Nephron progenitor cell (in vitro differentiated cells): ENCODE measurements at regions not wholly inside any gene's neighbourhood (a gene's known extent, or its start where the extent isn't known, plus 50 kb on each side); places are given as distances from the start of the nearest gene placed in this dataset.
"Not testable (repeated sequence)": the region's sequence is repeated elsewhere in the genome, so short reads cannot be mapped to it uniquely, and the experiment has no call there.

Experiments
- DNase-seq: peaks from one replicate; pipeline ENCODE4 v3.0.0; 2021
- H3K27ac Mint-ChIP-seq: 2 replicates; pipeline ENCODE4 v1.8.0; 2021; ENCODE audit warnings: mild to moderate bottlenecking, moderate library complexity, mixed read lengths
- H3K27me3 Mint-ChIP-seq: 2 replicates; pipeline ENCODE4 v1.8.0; 2021; ENCODE audit warnings: mild to moderate bottlenecking, low read depth, mixed read lengths; ENCODE audit not compliant: poor library complexity
- H3K36me3 Mint-ChIP-seq: 2 replicates; pipeline ENCODE4 v1.8.0; 2021; ENCODE audit warnings: low read depth, mixed read lengths
- H3K4me1 Mint-ChIP-seq: 2 replicates; pipeline ENCODE4 v1.8.0; 2021; ENCODE audit warnings: mixed read lengths
- H3K4me3 Mint-ChIP-seq: 2 replicates; pipeline ENCODE4 v1.8.0; 2021; ENCODE audit warnings: mild to moderate bottlenecking, moderate library complexity, mixed read lengths
- H3K9me3 Mint-ChIP-seq: 2 replicates; pipeline ENCODE4 v1.8.0; 2021; ENCODE audit warnings: mild to moderate bottlenecking, moderate library complexity, mixed read lengths
- CTCF ChIP-seq: fragments of 200-600 bp; sonication (generic); IDR thresholded peaks from 2 replicates; pipeline ENCODE4 v1.5.0; 2021; ENCODE audit warnings: antibody characterized with exemption

GRCh38 chr7:26087321-26088091 lies 64.5 kb upstream of the NFE2L3 start:
- no peaks in the 10 kb centered on the region for H3K36me3 Mint-ChIP-seq
- H3K4me3 Mint-ChIP-seq = no peak overlapping the region
- no peaks in the 10 kb centered on the region for H3K9me3 Mint-ChIP-seq
- H3K27me3 Mint-ChIP-seq = no peaks in the 10 kb centered on the region
- H3K4me1 Mint-ChIP-seq = peaks cover 37% of the 10 kb centered on the region
- H3K27ac Mint-ChIP-seq = no peak overlapping the region
- TF ChIP-seq CTCF = no peak
- no peak for DNase-seq

- not testable (repeated sequence) for H3K9me3 Mint-ChIP-seq, H3K27me3 Mint-ChIP-seq, H3K36me3 Mint-ChIP-seq, DNase-seq, H3K27ac Mint-ChIP-seq, H3K4me3 Mint-ChIP-seq
- peaks cover 24% of the 10 kb centered on the region for H3K4me1 Mint-ChIP-seq
Measured at GRCh38 chr7:26089469-26089868, 62.5 kb upstream of the NFE2L3 start.

DNA sequence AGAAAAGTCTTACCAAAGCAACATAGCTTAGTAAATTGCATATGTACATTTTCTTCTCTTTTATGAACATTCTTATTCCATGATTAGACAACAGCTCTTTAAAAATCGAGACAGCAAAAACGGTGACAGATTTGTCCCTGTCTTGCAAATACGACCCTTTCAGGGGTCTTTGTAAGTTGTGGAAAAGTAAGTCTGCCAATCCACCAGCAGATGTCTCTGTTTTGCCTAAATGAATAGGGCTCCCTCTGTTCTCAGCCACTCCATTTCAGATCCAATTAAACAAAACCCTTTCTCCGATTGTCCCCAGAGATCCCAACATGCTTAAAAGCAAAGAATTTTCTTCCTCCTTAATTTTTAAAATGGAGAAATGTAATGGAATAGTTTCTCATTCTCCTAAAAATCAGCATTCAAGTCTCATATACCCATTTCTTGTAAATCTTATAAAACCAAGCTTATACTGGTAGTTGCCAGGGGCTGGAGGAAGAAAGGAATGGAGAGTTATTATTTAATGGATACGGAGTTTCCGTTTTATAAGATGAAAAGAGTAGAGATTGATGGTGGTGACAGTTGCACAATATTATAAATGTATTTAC lies 61.0 kb upstream of the NFE2L3 start:
- no peaks in the 10 kb centered on the region for H3K9me3 Mint-ChIP-seq
- H3K27ac Mint-ChIP-seq = no peak overlapping the region
- H3K27me3 Mint-ChIP-seq = no peaks in the 10 kb centered on the region
- DNase-seq = peak; percentile 17
- H3K4me1 Mint-ChIP-seq = peaks cover 20% of the 10 kb centered on the region
- no peaks in the 10 kb centered on the region for H3K36me3 Mint-ChIP-seq
- peak; percentile 67 for TF ChIP-seq CTCF
- peak overlapping the region; percentile 57 for H3K4me3 Mint-ChIP-seq

- peak; percentile 31 for TF ChIP-seq CTCF
- H3K27ac Mint-ChIP-seq = no peak overlapping the region
- no peaks in the 10 kb centered on the region for H3K27me3 Mint-ChIP-seq
- no peak overlapping the region for H3K4me3 Mint-ChIP-seq
- H3K36me3 Mint-ChIP-seq = no peaks in the 10 kb centered on the region
- DNase-seq = no peak
- peaks cover 20% of the 10 kb centered on the region for H3K4me1 Mint-ChIP-seq
- no peaks in the 10 kb centered on the region for H3K9me3 Mint-ChIP-seq
Measured at GRCh38 chr7:26091933-26092332, 60.1 kb upstream of the NFE2L3 start.

- H3K27me3 Mint-ChIP-seq = peaks cover 4% of the 10 kb centered on the region
- no peaks in the 10 kb centered on the region for H3K9me3 Mint-ChIP-seq
- DNase-seq = no peak
- peaks cover 25% of the 10 kb centered on the region for H3K4me1 Mint-ChIP-seq
- H3K27ac Mint-ChIP-seq = no peak overlapping the region
- no peaks in the 10 kb centered on the region for H3K36me3 Mint-ChIP-seq
- no peak overlapping the region for H3K4me3 Mint-ChIP-seq
- TF ChIP-seq CTCF = no peak
Measured at GRCh38 chr7:26093023-26093422, 59.0 kb upstream of the NFE2L3 start.

DNA sequence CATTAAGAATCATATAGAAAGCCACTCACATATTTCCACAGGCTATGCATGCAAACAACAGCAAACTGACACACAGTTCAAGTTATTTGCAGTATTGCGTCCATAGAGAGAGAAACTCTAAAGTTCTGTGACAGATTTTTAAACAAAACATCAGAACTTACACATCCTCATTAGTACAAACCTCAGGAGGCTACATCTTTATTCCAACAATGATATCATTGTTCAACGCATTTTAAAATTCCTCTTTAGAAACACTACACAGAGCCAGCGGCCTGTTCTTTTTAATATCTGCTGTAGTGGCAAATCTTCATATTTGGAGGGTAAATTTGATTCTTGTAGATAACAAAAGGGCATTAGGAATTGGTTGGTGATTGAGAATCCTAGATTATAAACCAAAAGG lies 55.9 kb upstream of the NFE2L3 start:
- TF ChIP-seq CTCF = no peak
- DNase-seq = no peak
- Mint-ChIP-seq H3K4me1 (peaks cover 25% of the 10 kb centered on the region), H3K36me3 (no peaks in the 10 kb centered on the region), H3K27ac (no peak overlapping the region), H3K27me3 (peaks cover 4% of the 10 kb centered on the region), H3K4me3 (no peak overlapping the region), H3K9me3 (no peaks in the 10 kb centered on the region)
